ENCODE measurements at regions not wholly inside any gene's neighbourhood (a gene's known extent, or its start where the extent isn't known, plus 50 kb on each side); places are given as distances from the start of the nearest gene placed in this dataset.
A peak's percentile ranks its signal among the peaks of the same experiment; 100 is the strongest.

- TF ChIP-seq ZNF449 (CRISPR knock-in tag; IDR thresholded peaks at IDR 0.05) (no peak), CC2D1A (IDR thresholded peaks at IDR 0.05) (no peak), TCF3 (CRISPR knock-in tag; IDR thresholded peaks at IDR 0.05) (no peak), PHB (CRISPR knock-in tag; IDR thresholded peaks at IDR 0.05) (no peak), MLX (CRISPR knock-in tag; conservative IDR thresholded peaks at IDR 0.05) (no peak), ELF1 (tag; IDR thresholded peaks at IDR 0.05) (no peak)
These were observed 405.3 kb downstream of the VPS13C start (continued) for GRCh38 chr15:61654918-61655317.

- H3K79me2 ChIP-seq (ENCODE audit: control insufficient read depth, insufficient read depth, low read length), result no peaks in the 10 kb centered on the region
- BruUV-seq (replicated peaks), result no TSS peak
- no peaks in the 10 kb centered on the region for H3K36me3 ChIP-seq (ENCODE audit: control insufficient read depth, insufficient read depth, low read length)
- POLR2A ChIA-PET, result interaction anchor here (0.9 kb wide), 1 partner anchor 160 kb away, joined by 3 read pairs; no protein-coding TSS in a partner anchor
- no peak overlapping the region for H2AFZ ChIP-seq (ENCODE audit: low read depth, low read length)
- no peak for ATAC-seq
- H3K9me1 ChIP-seq (ENCODE audit: control insufficient read depth, insufficient read depth, low read length), result no peaks in the 10 kb centered on the region
- intact Hi-C loops (cut with micrococcal nuclease), result no loop called here
- no peaks in the 10 kb centered on the region for H4K20me1 ChIP-seq (replicated peaks; ENCODE audit: control insufficient read depth, insufficient read depth, low read length)
- TF ChIP-seq NR2C1 (IDR thresholded peaks at IDR 0.05) (0 out of 2 replicates have a peak, but pooled peaks have one; percentile 17), NR2C1 (tag; IDR thresholded peaks at IDR 0.05) (no peak), ZBTB5 (IDR thresholded peaks at IDR 0.05) (no peak)
- H3K9me3 ChIP-seq (replicated peaks; ENCODE audit: control insufficient read depth, insufficient read depth, low read depth, low read length), result no peaks in the 10 kb centered on the region
- no peaks in the 10 kb centered on the region for H3K4me1 ChIP-seq (replicated peaks in 1 of 2; ENCODE audit: control insufficient read depth in 2 of 2, insufficient read depth in 2 of 2, low read length in 2 of 2)
- no peak overlapping the region for H3K9ac ChIP-seq (ENCODE audit: insufficient read depth in 1 of 2, low read depth in 2 of 2, low read length in 2 of 2)
- H3K27me3 ChIP-seq (ENCODE audit: control insufficient read depth in 2 of 2, insufficient read depth in 2 of 2, low read length in 2 of 2), result peaks cover 0 to 6% of the 10 kb centered on the region in 2 experiments; a peak in 1 of 5 replicates
- in situ Hi-C loops (cut with MboI), result no loop called here
- no peak for FAIRE-seq
- CTCF ChIA-PET (ENCODE audit: low intra/inter-chr PET ratio), result no interaction called here
- no peak overlapping the region for H3K4me2 ChIP-seq (ENCODE audit: insufficient read depth, low read length)
- no peak overlapping the region for H3K4me3 ChIP-seq
- DNase-seq (ENCODE audit: extremely low read depth in 1 of 4, low spot score in 3 of 4), result no peak
- WGBS (ENCODE audit: insufficient coverage, low coverage, missing lambda C conversion rate), result 6% methylated on average over 9 of the region's 9 CpGs
- no peak overlapping the region for H3K27ac ChIP-seq (ENCODE audit: extremely low read depth, low read depth, low read length)
These were observed 406.1 kb downstream of the VPS13C start for GRCh38 chr15:61654002-61654740.

Data from K562 (cell line).